Activated T-helper 2 cell treated with anti-CD3 and anti-CD28 coated beads, Interferon-gamma antibody, Interleukin-2, Interleukin-4, amounts not matched to agents 10 μg/mL and 5 μg/mL and 100 μg/mL, durations not matched to agents 14 hours and 24 hours and 36 hours (primary cell): ENCODE measurements at regions not wholly inside any gene's neighbourhood (a gene's known extent, or its start where the extent isn't known, plus 50 kb on each side); places are given as distances from the start of the nearest gene placed in this dataset.

Experiments
- DNase-seq: peaks from one replicate; pipeline ENCODE4 v3.0.0; 2021; ENCODE audit warnings: low spot score
- H3K27ac Mint-ChIP-seq: one replicate; pipeline ENCODE4 v1.8.0; 2021; ENCODE audit warnings: mixed read lengths
- H3K27me3 Mint-ChIP-seq: one replicate; pipeline ENCODE4 v1.8.0; 2021; ENCODE audit warnings: low read depth, mixed read lengths
- H3K36me3 Mint-ChIP-seq: one replicate; pipeline ENCODE4 v1.8.0; 2021; ENCODE audit warnings: low read depth, mixed read lengths
- H3K4me1 Mint-ChIP-seq: one replicate; pipeline ENCODE4 v1.8.0; 2021; ENCODE audit warnings: low read depth, mixed read lengths
- H3K4me3 Mint-ChIP-seq: one replicate; pipeline ENCODE4 v1.8.0; 2021; ENCODE audit warnings: low read depth, mild to moderate bottlenecking, moderate library complexity, mixed read lengths
- H3K9me3 Mint-ChIP-seq: one replicate; pipeline ENCODE4 v1.8.0; 2021; ENCODE audit warnings: mixed read lengths
- intact Hi-C: fragments of 100-400 bp; cut with micrococcal nuclease; formaldehyde crosslinking; loops from one replicate; pipeline ENCODE4 v1.15.1; 2023

DNA sequence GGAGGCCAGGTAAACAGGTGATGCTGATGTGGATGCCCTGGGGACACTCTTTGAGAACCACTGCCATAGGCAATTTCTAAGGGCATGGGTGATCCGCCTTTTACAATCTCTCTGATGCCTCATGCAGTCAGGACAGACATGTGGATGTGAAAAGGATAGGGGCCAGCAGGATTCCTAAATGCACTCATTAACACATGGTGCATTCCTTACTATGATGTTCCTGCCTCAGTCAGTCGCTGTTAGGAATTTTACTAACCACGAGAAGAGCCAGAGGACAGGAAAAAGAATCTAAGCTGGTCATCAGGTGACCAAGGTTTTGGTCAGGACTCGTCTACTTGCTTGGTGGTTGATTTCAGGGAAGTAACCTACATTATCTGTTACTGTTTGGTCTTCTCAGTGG, 191.0 kb downstream of the ARL4C start:
- no peak overlapping the region for H3K27ac Mint-ChIP-seq
- H3K4me1 Mint-ChIP-seq: peaks cover 74% of the 10 kb centered on the region
- no peaks in the 10 kb centered on the region for H3K27me3 Mint-ChIP-seq
- peaks cover 12% of the 10 kb centered on the region for H3K36me3 Mint-ChIP-seq
- intact Hi-C loops: no loop called here
- H3K4me3 Mint-ChIP-seq: no peak overlapping the region
- H3K9me3 Mint-ChIP-seq: peaks cover 18% of the 10 kb centered on the region
- DNase-seq: no peak

DNA sequence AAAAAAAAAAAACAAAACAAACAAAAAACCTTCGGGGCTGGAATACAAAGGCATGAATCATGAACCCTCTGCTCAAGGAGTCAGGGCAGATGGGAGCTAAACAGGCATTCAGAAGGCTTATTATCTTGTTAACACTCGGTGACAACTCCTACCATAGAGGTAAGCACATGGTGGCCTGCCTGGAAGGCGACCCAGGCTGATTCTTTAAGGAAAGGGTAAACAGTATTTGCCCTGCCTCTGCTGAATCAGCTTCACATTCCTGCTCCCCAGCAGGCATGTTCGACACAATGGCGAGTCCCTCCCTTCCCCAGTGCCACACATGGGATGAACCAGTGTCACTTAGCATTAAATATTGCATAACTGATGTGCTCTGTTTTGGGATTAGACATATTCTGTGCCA, 191.9 kb downstream of the ARL4C start:
- Mint-ChIP-seq H3K27ac (no peak overlapping the region), H3K36me3 (peaks cover 12% of the 10 kb centered on the region), H3K27me3 (no peaks in the 10 kb centered on the region), H3K4me3 (no peak overlapping the region), H3K9me3 (peaks cover 18% of the 10 kb centered on the region), H3K4me1 (peaks cover 73% of the 10 kb centered on the region)
- DNase-seq: no peak
- intact Hi-C loops: no loop called here

DNA sequence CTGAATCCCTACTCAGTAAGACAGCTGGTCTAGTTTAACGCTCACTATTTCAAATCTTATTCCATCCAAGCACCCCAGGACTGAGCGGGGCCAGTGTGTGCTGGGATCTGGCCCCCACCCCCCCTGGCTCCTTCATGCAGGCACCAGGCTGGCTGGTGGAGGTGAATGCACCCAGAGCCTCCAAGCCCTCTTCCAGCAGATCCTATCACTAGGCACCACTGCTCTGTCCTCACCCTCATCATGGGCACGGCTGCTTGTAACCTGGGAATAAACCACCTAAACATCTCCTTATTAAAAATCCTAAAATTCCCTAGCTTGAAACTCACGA, 194.3 kb downstream of the ARL4C start:
- Mint-ChIP-seq H3K27ac (no peak overlapping the region), H3K4me1 (peaks cover 61% of the 10 kb centered on the region), H3K36me3 (peaks cover 7% of the 10 kb centered on the region), H3K4me3 (no peak overlapping the region), H3K27me3 (no peaks in the 10 kb centered on the region), H3K9me3 (peaks cover 9% of the 10 kb centered on the region)
- intact Hi-C loops: no loop called here
- no peak for DNase-seq

DNA sequence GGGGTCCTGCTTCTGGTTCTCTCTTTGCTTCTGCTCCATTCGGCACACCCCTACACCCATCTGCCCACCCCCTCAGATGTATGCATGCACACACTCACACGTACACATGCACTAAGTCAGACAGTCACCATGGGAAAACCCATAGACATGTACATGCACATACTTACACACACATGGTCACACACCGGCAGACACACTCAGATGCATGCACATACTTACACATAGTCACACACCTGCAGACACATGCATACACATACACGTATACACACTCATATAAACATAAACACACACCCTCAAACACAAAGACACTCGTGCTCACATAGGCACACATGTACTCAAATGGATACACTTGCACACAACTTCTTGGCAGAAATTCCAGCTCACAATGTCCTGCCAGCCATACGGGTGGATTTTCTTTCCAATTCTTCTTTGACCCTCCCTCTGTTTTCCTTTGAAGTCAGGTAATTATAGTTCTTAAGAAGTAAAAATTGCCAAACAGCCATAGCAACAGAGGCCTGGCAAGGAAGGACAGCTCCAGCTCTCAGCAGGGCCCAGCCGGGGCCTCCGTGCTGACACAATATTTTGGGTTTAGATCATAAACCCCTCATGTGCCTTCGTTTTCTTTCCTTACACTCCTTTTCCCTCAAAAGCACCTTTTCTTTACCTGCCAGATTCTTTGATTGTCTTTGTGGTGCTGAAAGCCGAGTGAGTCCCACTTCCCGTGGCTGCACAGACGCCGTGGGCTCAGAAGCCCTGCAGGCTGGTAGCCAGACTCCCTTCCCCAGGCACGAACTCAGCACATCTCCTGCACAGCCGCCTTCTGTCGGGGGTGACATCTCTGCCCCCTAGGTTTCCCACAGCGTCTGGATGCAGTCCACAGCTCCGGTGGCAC, 195.7 kb downstream of the ARL4C start:
- H3K9me3 Mint-ChIP-seq: no peaks in the 10 kb centered on the region
- intact Hi-C loops: no loop called here
- H3K36me3 Mint-ChIP-seq: no peaks in the 10 kb centered on the region
- H3K27me3 Mint-ChIP-seq: no peaks in the 10 kb centered on the region
- no peak overlapping the region for H3K27ac Mint-ChIP-seq
- H3K4me3 Mint-ChIP-seq: no peak overlapping the region
- DNase-seq: no peak
- peaks cover 63% of the 10 kb centered on the region for H3K4me1 Mint-ChIP-seq

DNA sequence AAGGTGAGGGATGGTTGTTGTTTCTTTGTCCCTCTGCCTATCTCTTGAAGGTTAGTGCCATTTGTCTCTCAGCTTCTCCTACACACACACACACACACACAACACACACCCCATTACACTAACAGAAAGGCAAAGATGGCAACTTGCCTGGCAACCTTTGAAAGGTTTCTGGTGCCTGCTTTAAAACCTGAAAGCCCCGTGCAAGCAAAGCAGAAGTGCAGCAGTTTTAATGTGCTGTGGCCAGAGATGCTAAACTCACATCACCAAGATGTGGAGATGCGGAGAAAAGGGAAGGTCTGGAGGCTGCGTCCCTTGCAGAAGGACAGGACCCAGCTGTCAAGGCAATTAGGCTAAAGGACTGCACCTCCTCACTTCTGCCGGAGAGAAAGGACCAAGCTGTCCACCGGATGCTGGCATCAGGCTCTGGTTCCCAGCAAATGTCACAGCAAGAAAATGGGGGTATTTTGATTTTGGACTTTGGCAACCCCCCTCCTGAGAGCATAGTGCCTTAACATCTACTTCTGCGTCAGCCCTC, 196.4 kb downstream of the ARL4C start:
- intact Hi-C loops: no loop called here
- Mint-ChIP-seq H3K4me1 (peaks cover 63% of the 10 kb centered on the region), H3K27me3 (no peaks in the 10 kb centered on the region), H3K9me3 (no peaks in the 10 kb centered on the region), H3K27ac (no peak overlapping the region), H3K36me3 (no peaks in the 10 kb centered on the region), H3K4me3 (no peak overlapping the region)
- no peak for DNase-seq

DNA sequence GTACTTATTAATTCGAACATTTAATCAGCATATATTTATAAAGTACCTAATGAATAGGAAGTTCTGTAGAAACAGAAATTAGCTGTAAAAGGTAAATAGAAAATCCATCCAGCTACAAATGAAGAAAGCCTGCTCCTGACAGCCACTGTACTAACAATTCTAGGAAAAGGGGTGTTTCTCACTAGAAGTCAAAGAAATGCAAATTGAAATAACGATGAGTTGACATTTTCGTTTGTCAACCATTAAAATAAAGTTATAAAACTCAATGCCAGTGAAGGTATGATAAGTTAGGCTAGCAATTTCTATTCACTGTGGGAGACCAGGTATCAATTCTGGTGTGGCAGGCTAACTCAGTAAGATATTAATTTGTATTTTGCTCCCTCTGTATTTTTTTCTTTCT, 198.0 kb downstream of the ARL4C start:
- intact Hi-C loops: no loop called here

DNA sequence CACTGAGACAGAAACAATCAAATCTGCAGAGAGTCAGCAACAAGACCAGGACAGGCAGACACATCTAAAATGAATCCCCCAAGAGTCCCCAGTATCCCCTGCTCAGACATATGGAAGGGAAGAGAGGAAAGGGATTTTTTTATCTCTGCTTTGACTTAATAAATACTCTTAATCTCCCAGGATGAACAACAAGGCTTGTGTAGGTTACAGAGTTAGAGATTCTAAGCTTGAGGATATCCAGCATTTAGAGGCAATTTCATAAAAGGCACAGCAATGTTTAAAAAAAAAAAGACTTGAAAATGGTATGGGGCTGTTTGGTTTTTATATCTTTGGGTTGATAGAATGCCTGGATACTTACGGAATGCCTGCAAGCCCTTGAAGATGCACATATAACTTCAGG, 199.9 kb downstream of the ARL4C start:
- Mint-ChIP-seq H3K4me3 (no peak overlapping the region), H3K4me1 (peaks cover 70% of the 10 kb centered on the region), H3K36me3 (no peaks in the 10 kb centered on the region), H3K9me3 (no peaks in the 10 kb centered on the region), H3K27ac (peak overlapping the region; percentile 7), H3K27me3 (no peaks in the 10 kb centered on the region)
- intact Hi-C loops: no loop called here
- no peak for DNase-seq

More for the DNA sequence above, 198.0 kb downstream of the ARL4C start:
- Mint-ChIP-seq H3K4me3 (no peak overlapping the region), H3K9me3 (no peaks in the 10 kb centered on the region), H3K27me3 (no peaks in the 10 kb centered on the region), H3K27ac (no peak overlapping the region), H3K4me1 (peaks cover 63% of the 10 kb centered on the region), H3K36me3 (no peaks in the 10 kb centered on the region)
- no peak for DNase-seq

DNA sequence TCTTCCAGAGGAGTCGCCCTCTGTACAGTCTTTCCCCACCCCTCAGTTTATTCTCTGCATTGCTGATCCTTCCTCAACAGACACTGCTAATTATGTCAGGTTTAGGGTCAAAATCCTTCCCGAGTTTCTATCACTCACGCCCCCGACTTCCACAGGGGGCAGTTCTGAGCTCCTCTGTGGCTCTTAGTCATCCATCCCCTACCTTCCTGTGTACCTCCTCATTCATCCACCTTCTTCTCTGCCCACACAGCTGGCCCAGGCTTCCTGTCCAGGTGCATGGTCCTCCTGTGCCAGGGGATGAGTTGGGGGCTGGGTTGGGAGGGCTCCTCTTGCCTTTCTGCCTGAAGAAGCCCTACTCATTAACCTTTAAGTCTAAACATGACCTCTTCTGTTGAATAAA, 202.9 kb downstream of the ARL4C start:
- DNase-seq: no peak
- H3K4me1 Mint-ChIP-seq: peaks cover 82% of the 10 kb centered on the region
- intact Hi-C loops: loop anchor here (2.0 to 5.0 kb wide), 3 partner anchors 75 to 161 kb away; no protein-coding TSS in a partner anchor
- no peaks in the 10 kb centered on the region for H3K36me3 Mint-ChIP-seq
- no peaks in the 10 kb centered on the region for H3K27me3 Mint-ChIP-seq
- peak overlapping the region; percentile 99 for H3K27ac Mint-ChIP-seq
- H3K4me3 Mint-ChIP-seq: peak overlapping the region; percentile 53
- H3K9me3 Mint-ChIP-seq: no peaks in the 10 kb centered on the region

DNA sequence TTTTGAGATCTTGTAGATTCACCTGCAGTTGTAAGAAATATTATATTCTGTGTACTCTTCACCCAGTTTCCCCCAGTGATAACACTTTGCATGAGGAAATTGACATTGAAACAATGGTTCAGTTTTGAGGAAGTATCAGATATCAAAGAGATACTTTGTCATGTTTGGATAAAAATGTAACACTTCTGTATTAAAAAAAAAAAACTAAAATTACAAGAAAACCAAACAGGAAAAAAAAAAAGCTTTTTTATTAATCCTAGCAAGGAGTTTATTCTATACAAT, 204.0 kb downstream of the ARL4C start:
- H3K27me3 Mint-ChIP-seq: no peaks in the 10 kb centered on the region
- peaks cover 83% of the 10 kb centered on the region for H3K4me1 Mint-ChIP-seq
- intact Hi-C loops: loop anchor here (1.0 to 5.0 kb wide), 9 partner anchors 15 to 198 kb away; no protein-coding TSS in a partner anchor
- no peaks in the 10 kb centered on the region for H3K9me3 Mint-ChIP-seq
- peak overlapping the region; percentile 56 for H3K4me3 Mint-ChIP-seq
- peak overlapping the region; percentile 99 for H3K27ac Mint-ChIP-seq
- no peak for DNase-seq
- H3K36me3 Mint-ChIP-seq: no peaks in the 10 kb centered on the region

DNA sequence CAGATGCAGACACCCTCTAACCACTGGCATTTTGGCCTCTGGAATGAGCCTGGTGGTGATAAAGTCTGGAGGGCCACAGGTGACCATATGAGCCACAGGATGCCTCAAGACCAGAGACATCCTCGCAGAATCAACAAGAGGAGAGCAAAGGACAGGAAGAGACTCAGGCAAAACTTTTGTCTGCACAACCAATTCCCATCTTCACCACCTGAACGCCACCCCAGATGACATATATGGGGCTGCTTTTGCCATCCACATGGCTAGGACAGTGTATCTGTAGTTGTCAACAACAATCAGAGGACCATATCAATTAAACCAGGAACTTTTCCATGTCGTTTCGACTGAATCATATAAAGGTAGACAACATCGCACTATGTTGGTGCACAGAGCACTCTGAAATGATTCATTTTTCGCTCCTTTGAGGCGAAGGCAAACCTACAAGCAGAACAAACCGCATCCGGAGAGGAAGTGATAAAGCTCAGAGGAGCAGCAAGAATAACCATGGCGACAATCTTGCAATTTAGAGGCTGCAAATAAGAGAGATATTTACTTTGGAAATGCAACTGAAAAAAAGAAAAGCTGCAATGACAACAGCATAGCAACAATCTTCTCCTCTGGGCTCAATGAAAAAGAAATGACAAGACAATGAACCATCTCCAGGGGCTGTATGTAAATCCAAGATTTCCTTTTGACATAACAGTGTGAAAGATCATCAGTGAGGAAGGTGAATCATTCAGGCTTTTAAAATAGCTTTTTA, 204.5 kb downstream of the ARL4C start:
- H3K27ac Mint-ChIP-seq: peak overlapping the region; percentile 99
- peak overlapping the region; percentile 66 for H3K4me3 Mint-ChIP-seq
- no peaks in the 10 kb centered on the region for H3K9me3 Mint-ChIP-seq
- peak; percentile 81 for DNase-seq
- intact Hi-C loops: loop anchor here (1.0 to 5.0 kb wide), 9 partner anchors 16 to 199 kb away; no protein-coding TSS in a partner anchor
- H3K36me3 Mint-ChIP-seq: no peaks in the 10 kb centered on the region
- peaks cover 85% of the 10 kb centered on the region for H3K4me1 Mint-ChIP-seq
- no peaks in the 10 kb centered on the region for H3K27me3 Mint-ChIP-seq

DNA sequence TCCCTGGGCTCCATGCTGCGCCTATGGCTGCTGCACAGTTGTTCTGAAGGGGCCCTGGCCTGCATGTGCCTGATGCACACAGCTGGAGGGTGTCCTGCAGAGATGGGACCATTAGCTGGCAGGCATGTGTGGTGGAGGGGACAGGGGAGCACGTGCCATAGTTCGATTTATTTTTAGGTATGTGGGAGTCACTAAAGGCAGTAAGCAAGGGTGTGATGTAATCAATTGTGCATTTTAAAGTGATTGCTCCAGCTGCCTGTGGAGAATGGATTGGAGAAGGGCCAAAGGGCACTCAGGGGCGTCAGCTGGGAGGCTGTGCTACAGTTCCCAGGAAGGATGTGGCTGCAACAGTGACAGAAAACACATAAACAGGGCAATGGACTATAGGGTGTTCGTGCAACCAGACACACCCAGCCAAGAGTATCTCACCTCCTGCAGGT, 205.1 kb downstream of the ARL4C start:
- Mint-ChIP-seq H3K4me3 (peak overlapping the region; percentile 66), H3K27me3 (no peaks in the 10 kb centered on the region), H3K27ac (peak overlapping the region; percentile 99), H3K4me1 (peaks cover 85% of the 10 kb centered on the region), H3K9me3 (no peaks in the 10 kb centered on the region), H3K36me3 (no peaks in the 10 kb centered on the region)
- intact Hi-C loops: loop anchor here (1.0 to 5.0 kb wide), 10 partner anchors 17 to 200 kb away; no protein-coding TSS in a partner anchor
- peak; percentile 66 for DNase-seq

DNA sequence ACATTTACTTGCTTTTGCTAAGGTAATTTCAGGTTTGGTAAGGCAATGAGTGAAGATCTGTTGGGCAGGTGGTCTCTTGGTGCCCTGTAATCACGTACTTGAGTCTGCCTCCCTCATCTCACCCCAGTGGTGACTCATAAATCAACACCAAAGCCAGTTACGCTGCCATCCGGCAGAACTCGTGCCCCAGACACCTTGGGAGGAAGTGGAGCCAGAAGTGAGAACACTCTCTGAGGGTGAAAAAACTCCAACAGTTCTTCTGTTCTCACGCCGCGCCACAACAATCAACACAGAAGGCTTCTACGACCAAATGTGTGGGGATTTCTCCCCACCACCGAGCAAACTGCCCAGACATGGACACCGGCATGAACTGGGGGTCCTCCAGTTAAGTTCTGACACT, 206.2 kb downstream of the ARL4C start:
- H3K27ac Mint-ChIP-seq: peak overlapping the region; percentile 99
- intact Hi-C loops: loop anchor here (2.0 to 5.0 kb wide), 2 partner anchors 153 to 156 kb away; no protein-coding TSS in a partner anchor
- peaks cover 81% of the 10 kb centered on the region for H3K4me1 Mint-ChIP-seq
- H3K36me3 Mint-ChIP-seq: no peaks in the 10 kb centered on the region
- no peaks in the 10 kb centered on the region for H3K27me3 Mint-ChIP-seq
- H3K9me3 Mint-ChIP-seq: no peaks in the 10 kb centered on the region
- peak overlapping the region; percentile 40 for H3K4me3 Mint-ChIP-seq
- peak; percentile 85 for DNase-seq
